ENCODE measurements at regions not wholly inside any gene's neighbourhood (a gene's known extent, or its start where the extent isn't known, plus 50 kb on each side); places are given as distances from the start of the nearest gene placed in this dataset.

GRCh38 chr15:92714077-92714476 is 58.5 kb upstream of the FAM174B start:
- TF ChIP-seq POLR2A (IDR thresholded peaks at IDR 0.05; ENCODE audit: extremely low read depth, insufficient read length) = no peak
- TF ChIP-seq MYC (IDR thresholded peaks at IDR 0.05; ENCODE audit: low read depth, low read length) = no peak
- peak overlapping the region; percentile 17 for H3K4me3 ChIP-seq (ENCODE audit: low read depth, low read length)
- peak; percentile 31 for DNase-seq (ENCODE audit: low read depth)

DNA sequence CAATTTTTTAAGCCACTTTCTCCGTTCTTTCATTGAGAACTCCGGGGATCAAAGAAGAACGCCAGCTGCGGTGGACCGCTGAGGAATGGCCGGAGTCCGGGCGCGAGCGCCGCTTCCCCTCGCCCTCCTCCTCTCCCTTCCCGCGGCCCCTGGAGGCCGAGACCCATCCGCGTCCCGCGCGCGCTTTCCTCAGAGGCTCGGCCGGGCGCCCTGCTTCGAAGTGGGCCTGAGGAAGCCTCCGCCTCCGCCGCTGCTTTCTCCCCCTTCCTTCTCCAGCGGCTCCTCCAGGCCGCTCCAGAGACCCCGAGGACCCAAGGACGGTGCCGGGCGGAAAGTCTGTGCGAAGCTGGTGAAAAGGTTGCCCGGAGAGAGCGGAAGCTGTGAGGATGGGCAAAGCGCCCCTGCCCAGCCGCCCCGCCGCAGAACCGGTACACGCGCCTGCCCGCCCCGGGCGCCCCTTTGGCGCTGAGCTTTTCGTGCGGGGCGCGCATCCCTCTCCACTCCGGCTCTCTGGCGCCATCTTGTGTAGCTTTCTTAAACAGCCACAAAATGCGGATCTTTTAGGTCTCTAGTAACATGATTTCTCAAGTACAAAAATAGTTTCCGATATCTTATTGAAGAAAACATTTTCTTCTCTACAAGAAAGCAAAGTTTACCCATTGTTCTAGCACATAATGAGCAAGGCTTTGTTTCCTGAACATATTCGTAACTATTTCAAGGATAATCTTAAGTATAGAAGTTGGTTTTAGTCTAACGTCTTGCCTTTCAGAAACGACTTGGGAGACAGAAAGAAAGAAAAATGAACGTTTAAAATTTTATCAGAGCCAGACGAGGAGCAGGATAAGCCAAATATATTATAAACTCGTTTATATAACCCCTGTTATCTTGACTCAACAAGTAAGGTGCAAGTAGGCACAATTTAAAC is 59.2 kb upstream of the FAM174B start:
- TF ChIP-seq POLR2A (IDR thresholded peaks at IDR 0.05; ENCODE audit: extremely low read depth, insufficient read length) (no peak), MYC (IDR thresholded peaks at IDR 0.05; ENCODE audit: low read depth, low read length) (peak; percentile 19; the same call in 1 of the 2 replicates)
- TF ChIP-seq, protein P1, sequence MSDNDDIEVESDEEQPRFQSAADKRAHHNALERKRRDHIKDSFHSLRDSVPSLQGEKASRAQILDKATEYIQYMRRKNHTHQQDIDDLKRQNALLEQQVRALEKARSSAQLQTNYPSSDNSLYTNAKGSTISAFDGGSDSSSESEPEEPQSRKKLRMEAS (IDR thresholded peaks at IDR 0.05; ENCODE audit: low read depth, low read length) = no peak; the same call in 1 of the 2 replicates
- TF ChIP-seq, protein P2, sequence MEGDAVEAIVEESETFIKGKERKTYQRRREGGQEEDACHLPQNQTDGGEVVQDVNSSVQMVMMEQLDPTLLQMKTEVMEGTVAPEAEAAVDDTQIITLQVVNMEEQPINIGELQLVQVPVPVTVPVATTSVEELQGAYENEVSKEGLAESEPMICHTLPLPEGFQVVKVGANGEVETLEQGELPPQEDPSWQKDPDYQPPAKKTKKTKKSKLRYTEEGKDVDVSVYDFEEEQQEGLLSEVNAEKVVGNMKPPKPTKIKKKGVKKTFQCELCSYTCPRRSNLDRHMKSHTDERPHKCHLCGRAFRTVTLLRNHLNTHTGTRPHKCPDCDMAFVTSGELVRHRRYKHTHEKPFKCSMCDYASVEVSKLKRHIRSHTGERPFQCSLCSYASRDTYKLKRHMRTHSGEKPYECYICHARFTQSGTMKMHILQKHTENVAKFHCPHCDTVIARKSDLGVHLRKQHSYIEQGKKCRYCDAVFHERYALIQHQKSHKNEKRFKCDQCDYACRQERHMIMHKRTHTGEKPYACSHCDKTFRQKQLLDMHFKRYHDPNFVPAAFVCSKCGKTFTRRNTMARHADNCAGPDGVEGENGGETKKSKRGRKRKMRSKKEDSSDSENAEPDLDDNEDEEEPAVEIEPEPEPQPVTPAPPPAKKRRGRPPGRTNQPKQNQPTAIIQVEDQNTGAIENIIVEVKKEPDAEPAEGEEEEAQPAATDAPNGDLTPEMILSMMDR (IDR thresholded peaks at IDR 0.05; ENCODE audit: low read depth, low read length) = peak; percentile 79
- peak; percentile 78 for DNase-seq (ENCODE audit: low read depth)
- peak overlapping the region; percentile 17 for H3K4me3 ChIP-seq (ENCODE audit: low read depth, low read length)

DNA sequence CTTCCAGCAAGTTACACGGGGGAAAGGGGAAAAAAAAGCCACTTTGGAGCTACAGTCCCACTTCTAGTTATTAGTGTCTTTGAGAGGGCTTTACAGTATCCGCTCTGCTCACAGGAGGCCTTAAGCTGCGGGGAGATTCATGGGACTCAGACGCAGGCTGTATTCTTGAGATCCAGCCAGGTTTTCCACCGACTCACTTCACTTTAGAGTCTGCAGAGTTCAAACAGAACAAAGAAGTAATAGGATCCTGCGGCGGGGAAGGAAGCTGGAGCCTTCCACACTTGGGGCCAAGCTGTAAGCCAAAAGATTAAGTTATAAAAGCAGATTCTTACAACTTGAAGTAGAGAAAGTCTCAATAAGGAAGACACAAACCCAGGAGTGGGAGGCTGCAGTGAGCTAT is 60.2 kb upstream of the FAM174B start:
- no peak for DNase-seq (ENCODE audit: low read depth)
- H3K4me3 ChIP-seq (ENCODE audit: low read depth, low read length) = no peak overlapping the region
- TF ChIP-seq, protein P2 (IDR thresholded peaks at IDR 0.05; ENCODE audit: low read depth, low read length) = no peak
- TF ChIP-seq MYC (IDR thresholded peaks at IDR 0.05; ENCODE audit: low read depth, low read length) (no peak), POLR2A (IDR thresholded peaks at IDR 0.05; ENCODE audit: extremely low read depth, insufficient read length) (no peak)
- TF ChIP-seq, protein P1 (IDR thresholded peaks at IDR 0.05; ENCODE audit: low read depth, low read length) = no peak

GRCh38 chr15:92719021-92719420 is 63.4 kb upstream of the FAM174B start:
- DNase-seq (ENCODE audit: low read depth) = no peak
- no peak for TF ChIP-seq MYC (IDR thresholded peaks at IDR 0.05; ENCODE audit: low read depth, low read length)

GRCh38 chr15:92724144-92724543 is 68.6 kb upstream of the FAM174B start:
- no peak overlapping the region for H3K4me3 ChIP-seq (ENCODE audit: low read depth, low read length)
- TF ChIP-seq, protein P2 (IDR thresholded peaks at IDR 0.05; ENCODE audit: low read depth, low read length) = no peak
- TF ChIP-seq MYC (IDR thresholded peaks at IDR 0.05; ENCODE audit: low read depth, low read length) (no peak), POLR2A (IDR thresholded peaks at IDR 0.05; ENCODE audit: extremely low read depth, insufficient read length) (no peak)
- TF ChIP-seq, protein P1 (IDR thresholded peaks at IDR 0.05; ENCODE audit: low read depth, low read length) = no peak
- DNase-seq (ENCODE audit: low read depth) = no peak

More at GRCh38 chr15:92719021-92719420, 63.4 kb upstream of the FAM174B start:
- H3K4me3 ChIP-seq (ENCODE audit: low read depth, low read length) = no peak overlapping the region

DNA sequence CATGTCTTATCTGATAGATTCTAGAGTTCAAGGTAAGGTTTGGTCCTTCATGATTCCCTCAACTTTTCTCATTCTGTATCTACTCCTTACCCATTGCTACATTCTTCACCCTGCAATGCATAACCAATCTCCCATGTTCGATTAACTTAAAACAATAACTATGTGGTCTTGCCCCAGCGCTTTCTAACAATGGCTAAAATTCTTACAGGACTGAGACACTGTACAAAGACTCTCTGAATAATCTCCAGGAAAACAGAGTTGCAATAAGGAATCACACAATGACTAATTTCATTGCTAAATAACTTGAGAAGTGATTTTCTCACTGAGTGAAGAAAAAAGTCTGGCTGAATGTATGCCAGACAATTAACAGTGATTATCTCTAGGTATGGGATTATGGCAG is 69.6 kb upstream of the FAM174B start:
- no peak overlapping the region for H3K4me3 ChIP-seq (ENCODE audit: low read depth, low read length)
- no peak for DNase-seq (ENCODE audit: low read depth)
- TF ChIP-seq, protein P1 (IDR thresholded peaks at IDR 0.05; ENCODE audit: low read depth, low read length) = no peak
- TF ChIP-seq POLR2A (IDR thresholded peaks at IDR 0.05; ENCODE audit: extremely low read depth, insufficient read length) (no peak), MYC (IDR thresholded peaks at IDR 0.05; ENCODE audit: low read depth, low read length) (no peak)
- TF ChIP-seq, protein P2 (IDR thresholded peaks at IDR 0.05; ENCODE audit: low read depth, low read length) = no peak
